ENCODE measurements at regions not wholly inside any gene's neighbourhood (a gene's known extent, or its start where the extent isn't known, plus 50 kb on each side); places are given as distances from the start of the nearest gene placed in this dataset.

DNA sequence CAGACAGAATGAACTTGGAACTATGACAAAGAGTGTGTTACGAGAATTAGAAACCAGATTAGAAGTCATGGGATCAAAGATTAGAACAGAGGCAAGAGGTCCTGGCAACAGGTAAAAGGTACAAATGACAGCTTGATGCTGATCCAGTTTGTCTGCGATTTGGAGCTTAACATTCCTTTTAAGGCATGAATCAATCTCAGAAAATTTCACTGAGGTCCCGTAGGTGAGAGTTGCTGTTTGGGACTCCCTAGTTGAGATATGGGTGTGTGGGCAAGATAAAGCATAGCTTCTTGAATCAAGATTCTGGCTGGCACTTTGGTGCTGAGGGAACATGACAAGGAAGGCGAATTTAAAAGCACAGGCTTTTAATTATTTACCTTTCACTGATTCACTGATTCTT lies 62.6 kb upstream of the ACSL4 start:
- intact Hi-C loops (cut with micrococcal nuclease): no loop called here
- H3K27me3 Mint-ChIP-seq: no peaks in the 10 kb centered on the region

DNA sequence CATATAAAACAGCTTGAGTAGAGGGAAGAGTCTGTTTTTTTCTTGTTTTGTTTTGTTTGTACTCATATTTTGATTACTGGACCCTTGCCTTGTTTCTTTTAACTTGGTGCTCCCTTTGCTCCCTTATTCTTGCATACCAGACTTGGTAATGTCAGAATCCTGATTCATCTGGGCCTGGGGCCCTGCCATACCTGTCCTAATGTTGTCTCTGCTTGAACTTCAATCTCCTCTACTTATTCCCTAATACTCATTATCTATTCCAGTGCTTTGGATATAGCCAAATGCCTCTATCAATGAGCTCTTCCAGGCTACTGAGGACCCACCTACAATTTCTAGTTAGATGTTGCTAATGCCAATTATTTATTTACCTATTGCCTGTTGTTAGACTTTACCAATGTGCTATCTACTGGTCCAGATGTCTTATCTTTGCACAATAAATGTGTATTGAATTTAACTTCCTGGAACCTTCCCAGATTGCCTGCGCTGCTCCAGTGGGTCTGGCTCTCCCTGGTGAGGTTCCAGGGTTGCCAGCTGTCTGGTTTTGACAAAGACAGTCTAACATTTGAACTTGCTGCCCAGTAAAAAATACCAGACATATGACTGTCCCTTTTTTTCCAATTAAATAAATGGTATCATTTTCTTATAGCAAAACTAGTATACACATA lies 64.4 kb upstream of the ACSL4 start:
- H3K36me3 Mint-ChIP-seq (ENCODE audit: low read depth): no peaks in the 10 kb centered on the region
- no peak for ATAC-seq
- CTCF ChIA-PET: no interaction called here

More for the DNA sequence above, 62.6 kb upstream of the ACSL4 start:
- H3K27ac Mint-ChIP-seq: no peak overlapping the region
- no peaks in the 10 kb centered on the region for H3K9me3 Mint-ChIP-seq
- DNase-seq (no peak), ATAC-seq (no peak)
- H3K4me3 Mint-ChIP-seq: no peak overlapping the region
- TF ChIP-seq, protein P1, sequence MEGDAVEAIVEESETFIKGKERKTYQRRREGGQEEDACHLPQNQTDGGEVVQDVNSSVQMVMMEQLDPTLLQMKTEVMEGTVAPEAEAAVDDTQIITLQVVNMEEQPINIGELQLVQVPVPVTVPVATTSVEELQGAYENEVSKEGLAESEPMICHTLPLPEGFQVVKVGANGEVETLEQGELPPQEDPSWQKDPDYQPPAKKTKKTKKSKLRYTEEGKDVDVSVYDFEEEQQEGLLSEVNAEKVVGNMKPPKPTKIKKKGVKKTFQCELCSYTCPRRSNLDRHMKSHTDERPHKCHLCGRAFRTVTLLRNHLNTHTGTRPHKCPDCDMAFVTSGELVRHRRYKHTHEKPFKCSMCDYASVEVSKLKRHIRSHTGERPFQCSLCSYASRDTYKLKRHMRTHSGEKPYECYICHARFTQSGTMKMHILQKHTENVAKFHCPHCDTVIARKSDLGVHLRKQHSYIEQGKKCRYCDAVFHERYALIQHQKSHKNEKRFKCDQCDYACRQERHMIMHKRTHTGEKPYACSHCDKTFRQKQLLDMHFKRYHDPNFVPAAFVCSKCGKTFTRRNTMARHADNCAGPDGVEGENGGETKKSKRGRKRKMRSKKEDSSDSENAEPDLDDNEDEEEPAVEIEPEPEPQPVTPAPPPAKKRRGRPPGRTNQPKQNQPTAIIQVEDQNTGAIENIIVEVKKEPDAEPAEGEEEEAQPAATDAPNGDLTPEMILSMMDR (IDR thresholded peaks at IDR 0.05): no peak
- no peaks in the 10 kb centered on the region for H3K36me3 Mint-ChIP-seq (ENCODE audit: low read depth)
- H3K4me1 Mint-ChIP-seq (ENCODE audit: low read depth): no peaks in the 10 kb centered on the region
- ChIA-PET CTCF (no interaction called here), POLR2A (no interaction called here)

DNA sequence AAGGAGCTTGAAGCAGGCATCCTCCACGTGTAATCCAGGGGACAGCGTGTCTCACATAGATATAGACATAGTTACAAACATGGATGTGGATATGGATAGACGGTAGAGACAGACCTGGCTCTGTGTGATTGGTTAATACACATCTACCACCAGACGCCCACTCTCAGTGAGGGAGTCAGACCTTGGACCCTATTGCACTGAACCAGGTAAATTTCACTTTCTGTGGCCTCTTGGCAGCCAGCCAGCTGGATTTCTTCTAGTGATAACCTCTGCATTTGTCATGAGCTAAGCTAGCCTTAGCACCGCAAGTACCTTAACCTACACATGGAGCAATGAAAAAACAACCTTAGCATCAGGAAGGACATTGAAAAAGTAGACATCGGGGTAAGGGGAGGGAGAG lies 79.2 kb upstream of the ACSL4 start:
- TF ChIP-seq, protein P1 (IDR thresholded peaks at IDR 0.05): no peak
- no peak for DNase-seq
- peaks cover 3% of the 10 kb centered on the region for H3K27me3 Mint-ChIP-seq
- intact Hi-C loops (cut with micrococcal nuclease): no loop called here
- no peak overlapping the region for H3K4me3 Mint-ChIP-seq
- H3K9me3 Mint-ChIP-seq: no peaks in the 10 kb centered on the region
- ATAC-seq: no peak
- H3K4me1 Mint-ChIP-seq (ENCODE audit: low read depth): no peaks in the 10 kb centered on the region
- CTCF ChIA-PET: interaction anchor here (1.0 kb wide), 1 partner anchor 45 kb away, joined by 4 read pairs; no protein-coding TSS in a partner anchor
- H3K27ac Mint-ChIP-seq: no peak overlapping the region
- H3K36me3 Mint-ChIP-seq (ENCODE audit: low read depth): no peaks in the 10 kb centered on the region
- POLR2A ChIA-PET: no interaction called here

More for the DNA sequence above, 64.4 kb upstream of the ACSL4 start:
- no peaks in the 10 kb centered on the region for H3K9me3 Mint-ChIP-seq
- intact Hi-C loops (cut with micrococcal nuclease): no loop called here
- no peaks in the 10 kb centered on the region for H3K27me3 Mint-ChIP-seq
- no peak overlapping the region for H3K4me3 Mint-ChIP-seq
- TF ChIP-seq, protein P1 (IDR thresholded peaks at IDR 0.05): no peak
- no peak for DNase-seq
- no peak overlapping the region for H3K27ac Mint-ChIP-seq
- POLR2A ChIA-PET: no interaction called here
- H3K4me1 Mint-ChIP-seq (ENCODE audit: low read depth): no peaks in the 10 kb centered on the region

GRCh38 chrX:109813236-109813635 lies 80.2 kb upstream of the ACSL4 start:
- Mint-ChIP-seq H3K4me1 (ENCODE audit: low read depth) (no peaks in the 10 kb centered on the region), H3K4me3 (no peak overlapping the region), H3K27ac (no peak overlapping the region), H3K9me3 (no peaks in the 10 kb centered on the region), H3K36me3 (ENCODE audit: low read depth) (no peaks in the 10 kb centered on the region), H3K27me3 (peaks cover 3% of the 10 kb centered on the region)
- TF ChIP-seq, protein P1 (IDR thresholded peaks at IDR 0.05): no peak
- ATAC-seq (no peak), DNase-seq (no peak)
- POLR2A ChIA-PET: no interaction called here
- intact Hi-C loops (cut with micrococcal nuclease): no loop called here
- CTCF ChIA-PET: no interaction called here

GRCh38 chrX:109818976-109819375 lies 85.9 kb upstream of the ACSL4 start:
- intact Hi-C loops (cut with micrococcal nuclease): no loop called here
- Mint-ChIP-seq H3K27me3 (peaks cover 3% of the 10 kb centered on the region), H3K4me3 (no peak overlapping the region), H3K9me3 (no peaks in the 10 kb centered on the region), H3K4me1 (ENCODE audit: low read depth) (no peaks in the 10 kb centered on the region), H3K36me3 (ENCODE audit: low read depth) (no peaks in the 10 kb centered on the region), H3K27ac (no peak overlapping the region)
- no peak for ATAC-seq
- CTCF ChIA-PET: interaction anchor here (0.8 to 1.9 kb wide), 3 partner anchors 38 to 106 kb away, joined by 4 to 5 read pairs (median 5); no protein-coding TSS in a partner anchor
- TF ChIP-seq, protein P1 (IDR thresholded peaks at IDR 0.05): no peak
- no peak for DNase-seq
- POLR2A ChIA-PET: no interaction called here
